PC-9 (cell line): ENCODE measurements at regions not wholly inside any gene's neighbourhood (a gene's known extent, or its start where the extent isn't known, plus 50 kb on each side); places are given as distances from the start of the nearest gene placed in this dataset.

ENCODE experiments used
- BruUV-seq: library from RNA; stranded (reverse); fragments of 400-500 nt; replicated peaks from 2 replicates; lab custom pipeline; 2021; lab: Mats Ljungman, UMichigan
- CTCF ChIA-PET: fragments of 300-600 bp; sonication (Branson Sonifier 250); formaldehyde crosslinking; loops from one replicate; lab custom pipeline; 2022; ENCODE audit warnings: antibody characterized with exemption; lab: Charles Lee
- POLR2A ChIA-PET: fragments of 300-600 bp; sonication (Branson Sonifier 250); formaldehyde crosslinking; loops from one replicate; lab custom pipeline; 2022; ENCODE audit warnings: antibody characterized with exemption; ENCODE audit not compliant: unreplicated experiment; lab: Charles Lee
- DNase-seq, 2 experiments: peaks; one replicate each; pipeline versions ENCODE4 v3.0.0 to v3.0.0-alpha.2; 2015 to 2022; ENCODE audit warnings: mixed read lengths in 1 of 2
- H2AFZ ChIP-seq: fragments of 200-600 bp; sonication (generic); 2 replicates; pipeline ENCODE4 v1.8.1; 2017; ENCODE audit warnings: antibody characterized with exemption
- H3F3A ChIP-seq: fragments of 200-600 bp; sonication (generic); 2 replicates; pipeline ENCODE4 v1.8.1; 2017; ENCODE audit warnings: antibody characterized with exemption, mild to moderate bottlenecking, low read depth; ENCODE audit not compliant: insufficient read depth
- H3K27ac ChIP-seq: fragments of 200-600 bp; sonication (generic); 2 replicates; pipeline ENCODE4 v1.6.1; 2016; ENCODE audit warnings: mixed run types
- H3K27me3 ChIP-seq: fragments of 200-600 bp; sonication (generic); 2 replicates; pipeline ENCODE4 v1.6.1; 2016; ENCODE audit warnings: low read depth, mixed run types; ENCODE audit not compliant: insufficient read depth
- H3K36me3 ChIP-seq: fragments of 200-600 bp; sonication (generic); 2 replicates; pipeline ENCODE4 v1.6.1; 2016; ENCODE audit warnings: low read depth, mixed run types
- H3K4me1 ChIP-seq: fragments of 200-600 bp; sonication (generic); replicated peaks from 2 replicates; pipeline ENCODE4 v1.6.1; 2016; ENCODE audit warnings: mixed run types; ENCODE audit not compliant: insufficient read depth
- H3K4me2 ChIP-seq: fragments of 200-600 bp; sonication (generic); 2 replicates; pipeline ENCODE4 v1.6.1; 2017; ENCODE audit warnings: mixed run types
- H3K4me3 ChIP-seq: fragments of 200-600 bp; sonication (generic); 2 replicates; pipeline ENCODE4 v1.6.1; 2016; ENCODE audit warnings: mixed run types
- H3K79me2 ChIP-seq: fragments of 200-600 bp; sonication (generic); 2 replicates; pipeline ENCODE4 v1.6.1; 2017; ENCODE audit warnings: low read depth, mixed run types
- H3K9me2 ChIP-seq: fragments of 200-600 bp; sonication (generic); 2 replicates; pipeline ENCODE4 v1.8.1; 2017; ENCODE audit warnings: mild to moderate bottlenecking; ENCODE audit not compliant: insufficient read depth
- H3K9me3 ChIP-seq: fragments of 200-600 bp; sonication (generic); 2 replicates; pipeline ENCODE4 v1.8.1; 2016; ENCODE audit warnings: low read depth; ENCODE audit not compliant: insufficient read depth
- H4K20me1 ChIP-seq: fragments of 200-600 bp; sonication (generic); 2 replicates; pipeline ENCODE4 v1.8.1; 2017; ENCODE audit not compliant: insufficient read depth
- CTCF ChIP-seq: fragments of 200-600 bp; sonication (generic); conservative IDR thresholded peaks from 2 replicates; pipeline ENCODE4 v1.6.1; 2017; ENCODE audit warnings: mixed run types, antibody characterized with exemption, mild to moderate bottlenecking, moderate library complexity
- EZH2 ChIP-seq: fragments of 200-600 bp; sonication (generic); IDR thresholded peaks from 2 replicates; pipeline ENCODE4 v1.8.0; 2017; ENCODE audit warnings: antibody characterized with exemption, low read depth
- intact Hi-C: fragments of 100-400 bp; cut with micrococcal nuclease; formaldehyde crosslinking; loops from one replicate; pipeline ENCODE4 v1.10.0; 2022; ENCODE audit not compliant: unreplicated experiment

GRCh38 chr5:84603568-84604185 lies 219.0 kb upstream of the EDIL3 start:
- no peak overlapping the region for H3K4me3 ChIP-seq
- H3K79me2 ChIP-seq, result no peaks in the 10 kb centered on the region
- CTCF ChIA-PET, result no interaction called here
- H3K9me2 ChIP-seq, result no peaks in the 10 kb centered on the region
- H3K4me2 ChIP-seq, result no peak overlapping the region
- POLR2A ChIA-PET, result no interaction called here
- no TSS peak for BruUV-seq
- H3K4me1 ChIP-seq, result no peaks in the 10 kb centered on the region
- H3K27me3 ChIP-seq, result no peaks in the 10 kb centered on the region
- TF ChIP-seq EZH2 (no peak), CTCF (no peak)
- no peaks in the 10 kb centered on the region for H3K9me3 ChIP-seq
- H3K36me3 ChIP-seq, result no peaks in the 10 kb centered on the region
- H4K20me1 ChIP-seq, result no peaks in the 10 kb centered on the region
- no peak overlapping the region for H3K27ac ChIP-seq
- H2AFZ ChIP-seq, result no peak overlapping the region
- intact Hi-C loops, result no loop called here
- H3F3A ChIP-seq, result no peaks in the 10 kb centered on the region
- DNase-seq, result no peak

- Histone ChIP-seq H2AFZ (no peak overlapping the region), H3K27ac (no peak overlapping the region), H3K36me3 (no peaks in the 10 kb centered on the region), H3K27me3 (no peaks in the 10 kb centered on the region), H3K4me2 (no peak overlapping the region), H4K20me1 (no peaks in the 10 kb centered on the region), H3K9me2 (no peaks in the 10 kb centered on the region), H3K79me2 (no peaks in the 10 kb centered on the region), H3F3A (no peaks in the 10 kb centered on the region), H3K4me3 (no peak overlapping the region), H3K9me3 (no peaks in the 10 kb centered on the region), H3K4me1 (no peaks in the 10 kb centered on the region)
- BruUV-seq, result no TSS peak
- POLR2A ChIA-PET, result no interaction called here
- no peak for DNase-seq
- TF ChIP-seq EZH2, result no peak
- TF ChIP-seq CTCF, result no peak
- CTCF ChIA-PET, result no interaction called here
- intact Hi-C loops, result no loop called here
These were observed 217.7 kb upstream of the EDIL3 start for GRCh38 chr5:84602371-84602771.

- Histone ChIP-seq H3K4me3 (no peak overlapping the region), H3K27me3 (no peaks in the 10 kb centered on the region), H3F3A (no peaks in the 10 kb centered on the region), H3K4me1 (no peaks in the 10 kb centered on the region), H2AFZ (no peak overlapping the region), H4K20me1 (no peaks in the 10 kb centered on the region), H3K36me3 (no peaks in the 10 kb centered on the region), H3K9me3 (no peaks in the 10 kb centered on the region), H3K79me2 (no peaks in the 10 kb centered on the region), H3K27ac (no peak overlapping the region), H3K9me2 (no peaks in the 10 kb centered on the region), H3K4me2 (no peak overlapping the region)
- no TSS peak for BruUV-seq
- TF ChIP-seq EZH2, result no peak
- TF ChIP-seq CTCF, result no peak
- CTCF ChIA-PET, result no interaction called here
- intact Hi-C loops, result no loop called here
- POLR2A ChIA-PET, result no interaction called here
- DNase-seq, result no peak
These were observed 215.3 kb upstream of the EDIL3 start for GRCh38 chr5:84599964-84600363.
